Right lobe of liver (tissue), 4 donors: ENCODE measurements at regions not wholly inside any gene's neighbourhood (a gene's known extent, or its start where the extent isn't known, plus 50 kb on each side); places are given as distances from the start of the nearest gene placed in this dataset.

Experiments used
- POLR2A ChIP-seq: fragments of 450-650 bp; IDR thresholded peaks from one replicate; pipeline ENCODE4 v1.6.1; 2017; ENCODE audit warnings: antibody characterized with exemption, mild to moderate bottlenecking
- TF ChIP-seq, protein P1 (sequence below), 4 donors: fragments of 200-600 bp in 3 of 4; fragments of 450-650 bp in 1 of 4; IDR thresholded peaks; one replicate each; pipeline versions ENCODE4 v1.5.1 to v1.8.0; 2016 to 2022; ENCODE audit warnings: antibody characterized with exemption in 4 of 4, mild to moderate bottlenecking in 2 of 4
- donor health status: DM: no; HTN: no; CAD: no.
- donor health status: DM: no; HTN: no; CAD: no.
- donor health status: DM: no; HTN: yes; CAD: no.

DNA sequence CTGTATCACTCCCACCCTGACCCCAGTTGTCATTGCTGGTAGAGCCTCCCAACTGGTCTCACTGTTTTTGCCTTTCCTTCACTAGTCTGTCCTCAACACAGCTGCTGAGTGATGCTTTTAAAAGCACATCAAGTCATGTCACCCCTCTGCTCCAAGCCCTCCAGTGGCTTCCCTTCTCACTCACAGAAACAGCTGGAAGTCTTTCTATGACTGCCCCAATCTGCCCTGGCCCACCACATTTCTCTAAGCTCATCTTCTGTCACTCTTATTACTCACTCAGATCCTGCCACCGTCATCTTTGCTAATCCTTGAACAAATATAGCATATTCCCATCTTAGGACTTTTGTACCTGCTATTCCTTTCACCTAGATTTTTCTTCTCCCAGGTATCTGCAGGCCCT is 242.6 kb upstream of the RBBP8 start:
- TF ChIP-seq, protein P1, sequence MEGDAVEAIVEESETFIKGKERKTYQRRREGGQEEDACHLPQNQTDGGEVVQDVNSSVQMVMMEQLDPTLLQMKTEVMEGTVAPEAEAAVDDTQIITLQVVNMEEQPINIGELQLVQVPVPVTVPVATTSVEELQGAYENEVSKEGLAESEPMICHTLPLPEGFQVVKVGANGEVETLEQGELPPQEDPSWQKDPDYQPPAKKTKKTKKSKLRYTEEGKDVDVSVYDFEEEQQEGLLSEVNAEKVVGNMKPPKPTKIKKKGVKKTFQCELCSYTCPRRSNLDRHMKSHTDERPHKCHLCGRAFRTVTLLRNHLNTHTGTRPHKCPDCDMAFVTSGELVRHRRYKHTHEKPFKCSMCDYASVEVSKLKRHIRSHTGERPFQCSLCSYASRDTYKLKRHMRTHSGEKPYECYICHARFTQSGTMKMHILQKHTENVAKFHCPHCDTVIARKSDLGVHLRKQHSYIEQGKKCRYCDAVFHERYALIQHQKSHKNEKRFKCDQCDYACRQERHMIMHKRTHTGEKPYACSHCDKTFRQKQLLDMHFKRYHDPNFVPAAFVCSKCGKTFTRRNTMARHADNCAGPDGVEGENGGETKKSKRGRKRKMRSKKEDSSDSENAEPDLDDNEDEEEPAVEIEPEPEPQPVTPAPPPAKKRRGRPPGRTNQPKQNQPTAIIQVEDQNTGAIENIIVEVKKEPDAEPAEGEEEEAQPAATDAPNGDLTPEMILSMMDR (IDR thresholded peaks at IDR 0.05): no peak
- no peak for TF ChIP-seq POLR2A
